Skeletal muscle satellite cell (primary cell): ENCODE measurements at regions not wholly inside any gene's neighbourhood (a gene's known extent, or its start where the extent isn't known, plus 50 kb on each side); places are given as distances from the start of the nearest gene placed in this dataset.
A peak's percentile ranks its signal among the peaks of the same experiment; 100 is the strongest.

Experiments
- H3K27me3 ChIP-seq: 2 replicates; pipeline ENCODE4 v1.7.0; 2013; ENCODE audit warnings: low read length; ENCODE audit not compliant: control insufficient read depth, insufficient read depth
- H3K36me3 ChIP-seq: 2 replicates; pipeline ENCODE4 v1.7.0; 2013; ENCODE audit warnings: mild to moderate bottlenecking, control low read depth, low read length; ENCODE audit not compliant: insufficient read depth
- H3K4me1 ChIP-seq: 2 replicates; pipeline ENCODE4 v1.7.0; 2013; ENCODE audit warnings: low read length; ENCODE audit not compliant: control insufficient read depth, insufficient read depth
- H3K4me2 ChIP-seq: 2 replicates; pipeline ENCODE4 v1.7.0; 2013; ENCODE audit warnings: mild to moderate bottlenecking, low read length
- H3K4me3 ChIP-seq: 2 replicates; pipeline ENCODE4 v1.7.0; 2013; ENCODE audit warnings: low read length
- H3K9ac ChIP-seq: 2 replicates; pipeline ENCODE4 v1.7.0; 2013; ENCODE audit warnings: mild to moderate bottlenecking, low read depth, low read length, moderate library complexity
- H3K9me3 ChIP-seq: replicated peaks from 2 replicates; pipeline ENCODE4 v1.7.0; 2013; ENCODE audit warnings: mild to moderate bottlenecking, control low read depth, low read length

DNA sequence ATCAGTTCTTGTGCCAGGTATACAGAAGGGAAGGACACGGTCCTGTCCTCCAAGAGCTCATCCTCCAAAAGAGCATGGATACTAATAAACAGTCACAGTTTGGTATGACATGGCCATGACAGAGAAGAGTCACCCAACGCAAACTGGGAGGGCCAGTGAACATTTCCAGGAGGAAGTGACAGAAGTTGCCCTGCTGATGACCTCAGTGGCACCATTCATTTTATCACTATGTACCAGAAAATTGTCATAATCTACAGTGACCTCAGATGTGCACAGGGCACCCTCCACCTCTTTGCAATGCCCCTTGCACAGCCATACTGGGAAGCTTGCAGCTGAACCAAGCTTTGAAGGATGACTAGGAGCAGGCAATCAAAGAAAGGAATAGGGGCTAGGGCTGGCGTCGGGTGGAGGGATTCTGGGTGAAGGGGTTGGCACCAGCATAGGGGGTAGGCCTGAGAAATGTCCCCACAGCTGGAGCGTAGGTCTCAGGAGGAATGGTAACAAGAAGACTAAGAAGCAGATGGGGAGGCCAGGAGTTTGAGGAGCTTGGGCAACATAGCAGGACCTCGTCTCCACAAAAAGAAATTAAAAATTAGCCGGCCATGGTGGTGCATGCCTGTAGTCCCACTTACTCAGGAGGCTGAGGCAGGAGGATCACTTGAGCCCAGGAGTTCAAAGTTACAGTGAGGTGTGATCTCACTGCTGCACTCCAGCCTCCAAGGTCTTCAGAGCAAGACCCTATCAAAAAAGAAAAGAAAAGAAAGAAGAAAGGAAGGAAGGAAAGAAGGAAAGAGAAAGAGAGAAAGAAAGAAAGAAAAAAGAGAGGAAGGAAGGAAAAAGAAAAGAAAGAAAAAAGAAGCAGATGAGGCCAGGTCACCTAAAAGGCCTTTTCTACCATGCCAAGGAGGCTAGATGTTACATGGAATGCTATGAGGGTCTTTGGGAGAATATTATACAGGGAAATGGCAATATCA, 65.3 kb upstream of the SNX9 start:
- H3K4me2 ChIP-seq, result no peak overlapping the region
- no peak overlapping the region for H3K9ac ChIP-seq
- H3K9me3 ChIP-seq, result no peaks in the 10 kb centered on the region
- no peaks in the 10 kb centered on the region for H3K27me3 ChIP-seq
- no peak overlapping the region for H3K4me3 ChIP-seq
- H3K36me3 ChIP-seq, result no peaks in the 10 kb centered on the region
- peaks cover 38% of the 10 kb centered on the region for H3K4me1 ChIP-seq

DNA sequence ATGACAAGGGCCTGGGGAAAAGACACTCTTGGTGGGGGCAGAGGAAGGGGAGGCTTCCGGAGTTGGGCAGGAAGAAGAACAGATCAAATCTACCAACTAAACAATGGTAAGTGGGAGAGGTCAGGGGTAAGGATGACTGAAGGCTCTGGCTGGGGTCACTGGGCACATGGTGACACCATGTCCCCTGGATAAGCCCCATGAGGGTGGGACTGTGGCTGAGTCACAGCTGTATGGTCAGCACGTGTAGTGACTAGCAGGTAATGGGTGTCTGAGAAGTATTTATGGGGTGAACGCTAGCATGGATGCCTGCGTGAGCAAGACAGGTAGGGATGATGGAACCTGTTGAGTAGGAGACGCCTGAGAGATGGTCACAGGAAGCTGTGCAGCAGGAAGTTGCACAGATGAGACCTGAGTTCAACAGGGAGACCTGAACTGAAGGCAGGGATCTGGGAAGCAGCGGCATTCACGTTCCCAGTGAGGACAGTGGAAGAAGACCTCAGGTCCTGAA, 64.5 kb upstream of the SNX9 start:
- Histone ChIP-seq H3K4me2 (no peak overlapping the region), H3K9ac (no peak overlapping the region), H3K27me3 (no peaks in the 10 kb centered on the region), H3K9me3 (no peaks in the 10 kb centered on the region), H3K4me3 (no peak overlapping the region), H3K36me3 (no peaks in the 10 kb centered on the region), H3K4me1 (peaks cover 46% of the 10 kb centered on the region)

DNA sequence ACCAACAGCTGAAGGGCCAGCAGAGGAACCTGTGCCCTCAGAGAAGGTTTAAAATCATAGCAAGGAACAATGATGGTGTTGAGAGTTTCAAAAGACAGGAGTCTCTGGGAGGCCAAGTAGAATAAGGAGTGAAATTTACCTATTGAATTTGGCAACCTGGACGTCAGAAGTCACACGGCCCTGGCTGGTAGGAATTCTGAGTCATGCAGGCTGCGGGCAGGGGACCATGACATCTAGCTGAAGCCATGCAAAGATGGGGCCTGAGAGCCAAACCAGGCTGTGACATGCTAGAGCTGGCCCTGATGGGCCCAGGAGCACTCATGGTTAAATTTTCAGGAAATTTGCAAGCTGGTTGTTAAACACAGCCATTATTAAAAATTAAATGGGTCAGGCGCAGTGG, 64.0 kb upstream of the SNX9 start:
- H3K4me3 ChIP-seq, result no peak overlapping the region
- peaks cover 51% of the 10 kb centered on the region for H3K4me1 ChIP-seq
- H3K36me3 ChIP-seq, result no peaks in the 10 kb centered on the region
- H3K9me3 ChIP-seq, result no peaks in the 10 kb centered on the region
- no peak overlapping the region for H3K9ac ChIP-seq
- H3K27me3 ChIP-seq, result no peaks in the 10 kb centered on the region
- no peak overlapping the region for H3K4me2 ChIP-seq

DNA sequence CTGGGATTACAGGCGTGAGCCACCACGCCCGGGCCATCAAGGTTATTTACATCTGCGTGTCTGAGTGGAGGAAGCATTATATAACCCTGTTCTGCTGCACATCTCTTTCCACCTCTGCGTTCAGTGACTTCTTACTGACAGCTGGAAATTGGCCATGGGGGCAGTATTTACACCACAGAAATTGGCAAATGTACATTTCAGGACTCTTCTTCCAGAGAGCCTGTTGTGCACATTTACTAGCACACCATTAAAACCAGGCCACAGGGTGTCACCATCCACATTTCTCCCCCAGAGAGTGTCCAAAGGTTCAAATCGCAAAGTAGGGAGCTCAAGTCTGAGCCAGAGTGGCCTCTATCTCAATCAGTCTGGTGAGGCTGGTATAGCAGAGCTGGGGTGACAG, 62.9 kb upstream of the SNX9 start:
- Histone ChIP-seq H3K4me1 (peaks cover 60% of the 10 kb centered on the region), H3K4me2 (peak overlapping the region; percentile 54), H3K4me3 (no peak overlapping the region), H3K36me3 (no peaks in the 10 kb centered on the region), H3K9ac (peak overlapping the region; percentile 13), H3K27me3 (no peaks in the 10 kb centered on the region), H3K9me3 (no peaks in the 10 kb centered on the region)

DNA sequence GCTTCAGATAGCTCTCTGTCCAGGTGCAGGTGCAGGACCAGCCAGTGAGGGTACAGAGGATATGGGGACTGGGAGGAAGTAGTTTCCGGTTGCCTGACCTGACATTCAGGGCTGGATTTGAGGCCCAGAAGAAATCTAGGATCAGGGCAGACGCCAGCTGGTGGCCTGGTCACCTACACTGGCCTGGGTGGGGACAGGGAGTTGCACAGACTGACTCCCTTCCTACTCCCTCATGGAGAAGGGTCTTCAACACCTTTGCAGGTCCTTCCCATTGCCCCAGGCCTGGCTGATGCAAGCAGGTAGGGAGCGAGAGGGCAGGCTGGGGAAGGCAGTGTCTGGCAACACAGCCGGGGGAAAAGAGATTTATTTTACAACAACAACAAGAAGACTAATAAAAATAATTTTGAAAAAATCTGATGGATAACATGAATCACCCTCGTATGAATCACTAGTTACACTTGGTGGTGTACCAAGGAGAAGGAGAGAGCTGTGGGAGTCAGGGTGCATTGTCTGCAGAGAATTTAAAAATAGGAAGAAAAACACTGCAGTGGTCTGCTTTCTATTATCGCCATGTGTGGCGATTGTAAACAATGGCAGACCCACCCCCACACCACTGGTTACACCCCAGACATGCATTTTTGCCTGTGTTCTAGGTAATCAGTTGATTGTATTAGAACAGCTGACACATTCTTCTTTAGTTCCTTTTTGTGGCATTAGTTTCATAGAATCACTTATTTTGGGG, 62.3 kb upstream of the SNX9 start:
- peak overlapping the region; percentile 62 for H3K9ac ChIP-seq
- peaks cover 64% of the 10 kb centered on the region for H3K4me1 ChIP-seq
- peak overlapping the region; percentile 80 for H3K4me2 ChIP-seq
- no peaks in the 10 kb centered on the region for H3K27me3 ChIP-seq
- no peaks in the 10 kb centered on the region for H3K9me3 ChIP-seq
- H3K36me3 ChIP-seq, result no peaks in the 10 kb centered on the region
- H3K4me3 ChIP-seq, result peak overlapping the region; percentile 48

DNA sequence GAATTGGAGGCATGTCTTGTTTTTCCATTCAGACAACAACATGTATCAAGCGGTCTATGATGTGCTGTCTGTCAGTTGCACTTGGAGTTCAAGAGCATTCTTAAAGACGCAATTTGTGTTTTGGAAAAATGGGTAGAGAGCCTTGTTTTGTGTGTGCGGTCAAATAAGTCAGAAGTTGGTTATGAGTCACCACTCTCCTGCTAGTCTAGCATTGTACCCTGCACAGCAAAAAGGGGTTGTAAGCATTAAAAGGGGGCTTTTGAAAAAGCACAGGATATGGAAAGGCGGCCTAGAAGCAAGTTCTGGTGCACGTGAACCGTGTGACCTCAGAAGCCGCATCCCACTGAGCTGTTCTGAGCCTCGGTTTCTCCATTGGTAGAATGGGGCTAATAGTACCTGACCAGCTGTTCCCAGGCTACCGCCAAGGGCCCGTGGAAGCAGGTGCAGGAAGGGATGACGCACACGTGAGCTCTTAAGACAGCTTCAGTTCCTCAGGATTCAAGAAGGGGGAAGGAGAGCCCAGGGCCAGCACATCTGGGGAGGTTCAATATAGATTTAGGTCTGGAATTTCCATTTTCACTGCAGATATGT, 61.6 kb upstream of the SNX9 start:
- Histone ChIP-seq H3K4me2 (peak overlapping the region; percentile 80), H3K4me3 (peak overlapping the region; percentile 48), H3K36me3 (no peaks in the 10 kb centered on the region), H3K9me3 (no peaks in the 10 kb centered on the region), H3K4me1 (peaks cover 68% of the 10 kb centered on the region), H3K27me3 (no peaks in the 10 kb centered on the region), H3K9ac (peak overlapping the region; percentile 62)

DNA sequence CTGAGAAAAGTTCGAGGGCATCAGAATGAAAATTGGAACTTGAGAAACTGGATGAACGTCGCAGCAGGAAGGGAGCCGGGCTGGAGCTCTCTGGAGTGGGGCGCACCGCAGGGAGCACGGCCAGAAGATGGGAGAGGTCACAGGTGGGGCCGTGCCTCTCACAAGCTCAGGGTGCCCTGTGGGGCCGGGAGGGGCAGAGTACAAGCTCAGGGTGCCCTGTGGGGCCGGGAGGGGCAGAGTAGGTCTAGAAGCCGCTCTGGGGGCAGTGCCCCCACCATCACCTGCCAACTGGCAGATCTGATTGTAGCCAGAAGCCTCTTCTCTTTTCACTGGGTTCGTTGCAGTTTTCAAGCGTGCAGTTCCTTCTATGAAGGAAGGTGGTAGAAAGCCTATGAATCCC, 61.1 kb upstream of the SNX9 start:
- H3K27me3 ChIP-seq, result no peaks in the 10 kb centered on the region
- H3K4me1 ChIP-seq, result peaks cover 64% of the 10 kb centered on the region
- H3K36me3 ChIP-seq, result no peaks in the 10 kb centered on the region
- H3K9me3 ChIP-seq, result no peaks in the 10 kb centered on the region
- H3K4me3 ChIP-seq, result no peak overlapping the region
- no peak overlapping the region for H3K9ac ChIP-seq
- peak overlapping the region; percentile 80 for H3K4me2 ChIP-seq

DNA sequence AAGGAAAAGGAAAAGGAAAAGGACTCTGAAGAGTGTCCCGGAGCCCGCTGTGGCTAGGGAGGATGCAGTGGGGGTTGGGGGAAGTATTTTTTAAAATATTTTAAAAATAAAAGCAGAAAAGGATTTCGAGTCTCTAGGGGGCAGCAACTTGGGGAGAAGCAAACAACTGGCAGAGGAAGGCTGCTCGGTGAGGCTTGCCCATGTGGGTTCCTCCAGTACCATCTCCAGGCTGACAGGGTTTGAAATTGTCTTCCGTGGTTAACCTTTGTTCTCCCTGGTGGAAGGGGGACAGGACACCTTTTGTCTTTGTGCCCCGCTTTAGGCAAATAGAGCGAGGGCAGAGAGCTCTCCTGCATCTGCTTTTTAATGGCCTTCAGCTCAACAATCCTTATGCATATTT, 60.4 kb upstream of the SNX9 start:
- H3K9me3 ChIP-seq, result no peaks in the 10 kb centered on the region
- H3K9ac ChIP-seq, result no peak overlapping the region
- H3K4me3 ChIP-seq, result no peak overlapping the region
- H3K4me2 ChIP-seq, result no peak overlapping the region
- H3K4me1 ChIP-seq, result peaks cover 60% of the 10 kb centered on the region
- H3K36me3 ChIP-seq, result no peaks in the 10 kb centered on the region
- no peaks in the 10 kb centered on the region for H3K27me3 ChIP-seq

DNA sequence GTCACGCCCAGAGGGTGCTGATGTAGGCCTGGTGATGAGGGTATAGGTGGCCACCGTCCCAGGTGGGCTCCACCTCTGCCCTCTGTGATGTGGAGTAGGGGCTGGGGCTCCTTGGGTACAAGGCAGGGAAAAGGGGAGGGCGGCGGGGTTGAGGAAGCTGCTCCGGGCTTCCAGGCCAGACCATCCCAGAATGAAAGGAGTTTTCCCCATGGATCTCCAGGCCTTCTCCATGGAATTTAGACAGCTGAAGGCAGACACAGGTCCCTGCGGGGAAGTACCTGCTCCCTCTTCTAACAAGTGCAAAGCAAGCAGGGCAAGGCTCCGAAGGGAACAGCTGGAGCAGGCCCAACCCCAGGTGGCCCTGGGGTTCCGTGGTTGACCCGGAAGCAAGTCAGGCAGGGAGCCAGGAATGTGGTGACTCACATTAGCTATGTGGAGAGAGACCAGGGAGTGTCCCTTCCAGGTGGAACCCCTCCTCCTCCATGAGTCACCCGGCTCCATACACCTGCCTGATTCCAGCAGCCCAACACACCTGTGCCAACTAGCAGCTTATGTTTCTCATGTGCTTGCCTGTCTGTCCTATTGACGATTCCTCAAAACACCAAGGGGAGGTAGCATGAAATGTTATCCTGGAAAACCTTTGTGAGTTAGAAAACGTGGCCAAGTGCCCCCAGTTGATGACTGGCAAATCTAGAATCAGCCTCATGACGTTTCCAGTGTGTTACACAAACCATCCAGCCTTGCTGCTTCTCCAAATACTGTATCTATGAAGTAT, 59.7 kb upstream of the SNX9 start:
- H3K4me1 ChIP-seq, result peaks cover 59% of the 10 kb centered on the region
- no peaks in the 10 kb centered on the region for H3K9me3 ChIP-seq
- H3K9ac ChIP-seq, result peak overlapping the region; percentile 63
- H3K27me3 ChIP-seq, result no peaks in the 10 kb centered on the region
- H3K4me3 ChIP-seq, result no peak overlapping the region
- H3K36me3 ChIP-seq, result no peaks in the 10 kb centered on the region
- peak overlapping the region; percentile 50 for H3K4me2 ChIP-seq

DNA sequence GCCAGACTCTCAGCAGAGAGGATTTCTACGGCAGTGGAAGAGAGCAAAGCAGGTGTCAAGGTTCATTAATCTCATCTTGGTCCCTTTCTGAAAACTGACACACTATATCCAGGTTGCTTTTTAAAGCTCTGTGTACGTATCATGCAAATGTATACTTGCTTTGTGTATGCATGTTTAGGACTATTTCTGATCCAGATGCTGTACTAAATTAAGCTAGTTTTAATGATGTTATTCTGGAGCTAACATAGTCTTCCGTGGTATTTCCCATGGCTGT, 59.2 kb upstream of the SNX9 start:
- Histone ChIP-seq H3K9ac (peak overlapping the region; percentile 63), H3K4me2 (peak overlapping the region; percentile 50), H3K9me3 (no peaks in the 10 kb centered on the region), H3K4me1 (peaks cover 56% of the 10 kb centered on the region), H3K4me3 (peak overlapping the region; percentile 10), H3K27me3 (no peaks in the 10 kb centered on the region), H3K36me3 (no peaks in the 10 kb centered on the region)
